GM18873 (cell line): ENCODE measurements at regions not wholly inside any gene's neighbourhood (a gene's known extent, or its start where the extent isn't known, plus 50 kb on each side); places are given as distances from the start of the nearest gene placed in this dataset.

ENCODE experiments used
- ATAC-seq: cut with Tn5 transposase; IDR thresholded peaks from one replicate; pipeline ENCODE4 v1.9.1; 2021; ENCODE audit warnings: mild to moderate bottlenecking, moderate library complexity, moderate number of reproducible peaks; ENCODE audit not compliant: unreplicated experiment, low FRiP score

GRCh38 chr18:8962855-8963635 lies 139.5 kb upstream of the NDUFV2 start:
- no peak for ATAC-seq

GRCh38 chr18:8963876-8964275 lies 138.6 kb upstream of the NDUFV2 start:
- no peak for ATAC-seq

- no peak for ATAC-seq
These were observed 137.1 kb upstream of the NDUFV2 start for GRCh38 chr18:8965398-8965797.

DNA sequence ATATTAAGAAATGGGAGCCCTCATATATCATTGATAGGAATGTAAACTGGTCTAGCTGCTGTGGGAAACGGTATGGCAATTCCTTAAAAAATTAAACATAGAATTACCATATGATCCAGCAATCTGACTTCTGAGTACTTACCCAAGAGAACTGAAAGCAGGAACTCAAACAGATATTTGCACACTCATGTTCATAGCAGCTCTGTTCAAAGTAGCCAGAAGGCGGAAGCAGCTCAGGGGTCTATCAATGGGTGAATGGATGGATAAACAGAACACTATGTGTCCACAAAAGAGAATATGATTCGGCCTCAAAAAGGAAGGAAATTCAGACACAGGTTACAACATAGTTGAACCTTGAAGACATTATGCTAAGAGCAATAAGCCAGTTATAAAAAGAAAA lies 135.7 kb upstream of the NDUFV2 start:
- ATAC-seq: no peak

DNA sequence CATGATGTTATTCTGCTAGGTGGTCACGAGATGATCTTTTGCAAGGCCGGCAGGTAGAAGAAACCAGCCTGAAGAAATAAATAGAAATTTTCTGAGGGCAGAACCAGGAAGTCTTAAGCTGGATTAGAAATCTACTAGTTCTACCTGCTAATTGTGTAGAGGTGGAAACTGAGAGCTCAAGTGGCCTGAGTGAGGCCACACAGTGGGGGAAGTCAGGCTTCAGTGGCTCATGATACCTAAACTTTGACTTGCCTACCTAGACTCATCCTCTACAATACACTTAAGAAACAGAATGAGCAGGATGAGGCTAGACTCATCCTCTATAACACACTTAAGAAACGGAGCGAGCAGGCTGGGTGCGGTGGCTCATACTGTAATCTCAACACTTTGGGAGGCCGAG lies 134.9 kb upstream of the NDUFV2 start:
- ATAC-seq: no peak

- no peak for ATAC-seq
These were observed 132.7 kb upstream of the NDUFV2 start for GRCh38 chr18:8969639-8970390.

- ATAC-seq: no peak
These were observed 131.7 kb upstream of the NDUFV2 start for GRCh38 chr18:8970843-8971242.

DNA sequence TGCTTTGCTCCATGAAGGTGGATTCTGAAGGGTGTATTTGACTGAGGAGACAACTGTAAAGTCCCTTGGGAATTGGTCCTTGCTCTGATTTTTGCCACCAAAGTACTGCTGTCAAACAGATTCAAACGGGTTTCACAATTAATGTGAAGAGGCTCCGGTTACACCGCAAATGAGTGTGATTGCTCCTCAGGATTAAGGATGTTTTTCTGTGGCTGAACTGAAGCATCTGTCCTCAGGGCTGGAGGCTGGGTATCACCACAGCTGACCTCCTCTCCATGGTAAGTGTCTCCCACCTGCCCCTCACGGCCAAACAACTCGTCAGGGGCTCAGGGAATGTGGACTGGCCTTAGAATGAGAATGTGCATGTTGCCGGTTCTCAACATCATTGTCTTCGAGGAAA lies 130.4 kb upstream of the NDUFV2 start:
- ATAC-seq: no peak

DNA sequence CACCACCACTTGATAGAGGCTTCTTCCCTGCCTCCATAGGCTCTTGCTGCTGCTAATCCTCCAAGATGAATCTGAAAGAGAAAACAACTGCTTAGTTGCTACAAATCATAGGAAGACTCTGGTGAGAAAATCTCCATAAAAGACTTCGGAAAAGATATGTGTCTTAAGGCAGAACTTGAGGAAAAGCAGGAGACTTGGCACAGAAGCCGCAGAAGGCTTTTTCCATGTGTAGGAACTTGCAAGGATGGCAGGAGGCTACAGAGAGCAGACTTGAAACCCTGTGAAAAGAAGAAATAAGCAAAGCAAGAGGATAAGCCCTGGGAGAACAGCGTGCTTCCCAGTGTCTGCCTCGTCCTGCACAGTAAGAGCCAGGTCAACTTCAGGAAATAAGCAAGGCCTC lies 128.2 kb upstream of the NDUFV2 start:
- ATAC-seq: no peak

DNA sequence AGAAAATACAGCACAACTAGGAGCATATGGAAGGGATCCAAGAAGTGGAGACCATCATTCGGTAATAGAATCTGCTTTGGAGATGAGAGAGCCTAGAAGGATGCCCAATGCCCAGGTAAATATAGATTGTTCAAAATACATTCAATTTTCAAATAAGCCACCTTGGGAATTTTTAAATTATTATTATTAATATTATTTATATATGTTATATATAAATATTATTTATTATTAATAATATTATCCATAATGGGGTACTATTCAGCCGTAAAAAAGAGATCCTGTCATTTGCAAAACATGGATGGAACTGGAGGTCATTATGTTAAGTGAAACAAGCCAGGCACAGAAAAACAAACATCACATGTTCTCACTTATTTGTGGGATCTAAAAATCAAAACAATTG lies 127.8 kb upstream of the NDUFV2 start:
- no peak for ATAC-seq

DNA sequence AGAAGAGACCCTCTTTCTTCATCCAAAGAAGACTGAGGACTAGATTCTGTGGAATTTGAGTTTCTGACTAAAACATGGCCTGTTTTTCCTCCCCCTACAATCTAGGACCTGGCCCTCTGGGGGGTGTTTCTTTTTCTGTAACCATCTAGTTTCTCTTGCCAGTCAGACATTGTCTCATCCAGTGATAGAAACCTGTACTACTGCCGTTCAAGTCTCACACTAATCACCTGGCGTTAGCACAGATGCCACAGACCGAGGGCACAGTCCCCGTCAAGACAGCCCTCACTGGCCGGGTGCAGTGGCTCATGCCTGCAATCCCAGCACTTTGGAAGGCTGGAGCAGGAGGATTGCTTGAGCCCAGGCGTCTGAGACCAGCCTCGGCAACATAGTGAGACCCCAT lies 126.9 kb upstream of the NDUFV2 start:
- ATAC-seq: no peak

DNA sequence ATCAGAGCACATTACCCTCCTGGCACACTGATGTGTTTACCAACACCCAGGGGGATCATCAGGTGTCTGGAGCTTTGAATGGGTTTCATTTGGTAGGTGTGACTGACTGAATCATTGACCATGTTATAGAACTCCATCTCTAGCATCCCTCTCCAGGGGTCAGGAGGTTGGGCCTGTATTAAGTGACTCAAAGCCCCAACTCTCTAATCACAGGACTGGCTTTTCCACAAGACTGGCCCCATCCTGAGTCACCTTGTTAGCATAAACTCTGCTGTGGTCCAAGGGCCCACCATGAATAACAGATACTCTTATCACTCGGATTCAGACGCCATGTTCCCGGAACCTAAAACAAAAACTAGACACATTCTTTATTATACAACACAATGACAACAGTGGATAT lies 125.9 kb upstream of the NDUFV2 start:
- ATAC-seq: no peak

- ATAC-seq: no peak
These were observed 125.3 kb upstream of the NDUFV2 start for GRCh38 chr18:8977166-8977565.

- no peak for ATAC-seq
These were observed 124.8 kb upstream of the NDUFV2 start for GRCh38 chr18:8977701-8978100.

- ATAC-seq: no peak
These were observed 124.1 kb upstream of the NDUFV2 start for GRCh38 chr18:8978394-8978793.

DNA sequence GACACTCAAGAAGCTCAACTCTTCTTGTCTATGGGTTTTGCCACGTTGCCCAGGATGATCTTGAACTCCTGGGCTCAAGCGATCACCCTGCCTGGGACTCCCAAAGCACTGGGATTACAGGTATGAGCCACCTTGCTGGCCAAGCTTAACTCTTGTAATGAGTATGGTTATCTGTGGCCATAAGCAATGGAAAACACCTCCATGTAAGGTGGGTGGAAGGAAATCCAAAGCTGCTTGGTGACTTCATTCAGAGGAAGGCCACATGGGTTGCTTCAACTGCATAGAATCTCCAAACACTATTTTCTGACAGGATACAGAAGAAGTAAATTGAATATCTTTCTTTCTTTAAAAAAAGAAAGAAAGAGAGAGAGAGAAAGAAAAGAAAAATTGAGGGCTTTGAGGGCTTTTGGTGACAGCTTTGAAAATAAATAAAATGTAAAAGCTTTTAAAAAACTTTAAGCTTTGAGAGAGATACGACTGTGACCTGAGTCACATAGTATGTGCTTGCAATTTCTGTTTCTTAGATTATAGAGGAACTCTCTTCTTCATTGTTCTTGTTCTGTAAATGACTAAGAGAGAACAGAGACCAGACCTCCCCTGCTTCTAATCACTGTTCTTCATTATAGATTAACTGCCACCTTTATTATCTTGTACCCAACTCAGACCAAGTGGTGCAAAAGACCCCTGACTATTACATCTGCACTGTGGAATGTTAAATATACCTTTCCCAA lies 123.1 kb upstream of the NDUFV2 start:
- no peak for ATAC-seq

- ATAC-seq: no peak
These were observed 122.0 kb upstream of the NDUFV2 start for GRCh38 chr18:8980496-8980895.

GRCh38 chr18:8980918-8981317 lies 121.6 kb upstream of the NDUFV2 start:
- ATAC-seq: no peak

- no peak for ATAC-seq
These were observed 119.9 kb upstream of the NDUFV2 start for GRCh38 chr18:8982416-8983183.

GRCh38 chr18:8983195-8983594 lies 119.3 kb upstream of the NDUFV2 start:
- ATAC-seq: no peak
